ENCODE measurements at regions not wholly inside any gene's neighbourhood (a gene's known extent, or its start where the extent isn't known, plus 50 kb on each side); places are given as distances from the start of the nearest gene placed in this dataset.
"Not testable (repeated sequence)": the region's sequence is repeated elsewhere in the genome, so short reads cannot be mapped to it uniquely, and the experiment has no call there.

DNA sequence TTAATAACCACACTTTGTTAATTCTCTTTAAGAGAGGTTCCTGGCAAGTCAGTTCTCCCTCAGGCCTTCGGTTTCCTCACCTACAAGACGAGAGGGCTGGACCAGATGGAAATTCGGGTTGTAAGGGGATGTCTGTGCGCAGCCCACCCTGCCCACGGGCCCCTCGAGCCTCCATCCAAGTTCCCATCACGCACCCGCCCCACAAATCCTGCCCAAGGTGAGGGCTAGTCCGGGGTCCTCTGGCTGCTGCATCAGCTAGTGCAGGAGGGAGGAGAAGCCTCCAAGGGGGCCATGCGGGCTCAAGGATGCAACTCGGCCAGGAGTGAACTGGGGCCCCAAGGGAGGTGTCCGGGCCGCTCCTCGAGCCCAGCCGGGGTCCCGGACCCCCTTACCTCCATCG lies 169.6 kb upstream of the TP53TG3 start:
- ATAC-seq, result not testable (repeated sequence)

DNA sequence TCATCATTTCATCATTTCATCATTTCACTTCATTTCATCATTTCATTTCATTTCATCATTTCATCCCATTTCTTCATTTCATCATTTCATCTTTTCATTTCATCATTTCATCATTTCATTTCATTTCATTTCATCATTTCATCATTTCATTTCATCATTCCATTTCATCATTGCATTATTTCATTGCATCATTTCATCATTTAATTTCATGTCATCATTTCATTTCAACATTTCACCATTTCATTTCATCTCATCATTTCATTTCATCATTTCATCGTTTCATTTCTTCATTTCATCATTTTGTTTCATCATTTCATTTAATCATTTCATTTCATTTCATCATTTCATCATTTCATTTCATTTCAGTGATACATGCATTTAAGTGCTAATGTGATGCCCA lies 166.9 kb upstream of the TP53TG3 start:
- not testable (repeated sequence) for ATAC-seq

DNA sequence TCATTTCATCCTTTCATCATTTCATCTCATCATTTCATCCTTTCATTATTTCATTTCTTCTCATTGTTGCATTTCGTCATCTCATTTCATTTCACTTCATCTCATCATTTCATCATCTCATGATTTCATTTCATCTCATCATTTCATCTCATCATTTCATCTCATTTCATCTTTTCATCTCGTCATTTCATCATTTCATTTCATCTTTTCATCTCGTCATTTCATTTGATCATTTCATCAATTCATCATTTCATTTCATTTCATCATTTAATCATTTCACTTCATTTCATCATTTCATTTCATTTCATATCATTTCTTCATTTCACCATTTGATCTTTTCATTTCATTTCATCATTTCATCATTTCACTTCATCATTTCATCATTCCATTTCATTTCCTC lies 131.3 kb upstream of the TP53TG3 start:
- ATAC-seq, result not testable (repeated sequence)

DNA sequence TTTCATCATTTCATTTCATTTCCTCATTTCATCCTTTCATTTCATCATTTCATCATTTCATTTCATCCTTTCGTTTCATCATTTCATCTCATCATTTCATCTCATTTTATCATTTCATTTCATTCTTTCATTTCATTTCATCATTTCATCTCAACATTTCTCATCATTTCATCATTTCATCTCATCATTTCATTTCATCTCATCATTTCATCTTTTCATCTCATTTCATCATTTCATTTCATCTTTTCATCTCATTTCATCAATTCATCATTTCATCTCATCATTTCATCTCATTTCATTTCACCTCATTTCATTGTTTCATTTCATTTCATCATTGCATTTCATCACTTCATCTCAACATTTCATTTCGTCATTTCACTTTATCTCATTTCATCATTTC lies 129.7 kb upstream of the TP53TG3 start:
- not testable (repeated sequence) for ATAC-seq
